HEK293 (cell line): ENCODE measurements at regions not wholly inside any gene's neighbourhood (a gene's known extent, or its start where the extent isn't known, plus 50 kb on each side); places are given as distances from the start of the nearest gene placed in this dataset.

Experiments
- CTCF ChIA-PET: fragments of 350-600 bp; formaldehyde crosslinking; extraction: SDS; loops from one replicate; lab custom pipeline; 2021; ENCODE audit warnings: antibody characterized with exemption; lab: Yijun Ruan, JAX
- POLR2A ChIA-PET: fragments of 300-600 bp; formaldehyde crosslinking; extraction: SDS; loops from one replicate; lab custom pipeline; 2020; ENCODE audit warnings: antibody characterized with exemption, inconsistent platforms; lab: Yijun Ruan, JAX
- H3K27ac ChIP-seq: fragments of 200-500 bp; sonication (Bioruptor generic); 2 replicates; pipeline ENCODE4 v1.5.1; 2014; ENCODE audit warnings: low read depth, low read length, control low read depth, inconsistent platforms; ENCODE audit errors: extremely low read depth
- H3K36me3 ChIP-seq, 2 experiments: fragments of 200-500 bp in 1 of 2; sonication (Bioruptor generic) in 1 of 2; 1 replicate in 1 of 2; 2 replicates in 1 of 2; pipeline ENCODE4 v1.5.1; 2014 to 2017; ENCODE audit warnings: inconsistent platforms in 2 of 2, low read length in 2 of 2; ENCODE audit not compliant: control insufficient read depth in 2 of 2, insufficient read depth in 1 of 2
- H3K4me1 ChIP-seq: fragments of 200-500 bp; sonication (Bioruptor generic); 2 replicates; pipeline ENCODE4 v1.5.1; 2014; ENCODE audit warnings: mild to moderate bottlenecking, low read length, inconsistent platforms; ENCODE audit not compliant: control insufficient read depth, insufficient read depth
- H3K4me3 ChIP-seq: 2 replicates; pipeline ENCODE4 v1.5.1; 2011; ENCODE audit warnings: low read depth, mild to moderate bottlenecking, control low read depth, low read length, moderate library complexity
- H3K9me3 ChIP-seq: fragments of 200-500 bp; sonication (Bioruptor generic); 2 replicates; pipeline ENCODE4 v1.5.1; 2014; ENCODE audit warnings: low read depth, low read length, inconsistent platforms; ENCODE audit not compliant: control insufficient read depth, insufficient read depth
- KLF1 ChIP-seq: fragments of 450-650 bp; formaldehyde crosslinking; IDR thresholded peaks from 2 replicates; pipeline ENCODE4 v1.5.1; 2016; ENCODE audit warnings: missing biosample characterization, missing genetic modification characterization
- KLF16 ChIP-seq: fragments of 450-650 bp; formaldehyde crosslinking; IDR thresholded peaks from 2 replicates; pipeline ENCODE4 v1.5.1; 2017; ENCODE audit warnings: missing biosample characterization, missing genetic modification characterization
- KLF9 ChIP-seq: fragments of 450-650 bp; formaldehyde crosslinking; IDR thresholded peaks from 2 replicates; pipeline ENCODE4 v1.5.1; 2016; ENCODE audit warnings: missing biosample characterization, missing genetic modification characterization, low read depth
- PRDM10 ChIP-seq: fragments of 450-650 bp; formaldehyde crosslinking; IDR thresholded peaks from 2 replicates; pipeline ENCODE4 v1.5.1; 2016; ENCODE audit warnings: missing biosample characterization, missing genetic modification characterization
- PRDM6 ChIP-seq: fragments of 450-650 bp; formaldehyde crosslinking; IDR thresholded peaks from 2 replicates; pipeline ENCODE4 v1.5.1; 2017; ENCODE audit warnings: missing biosample characterization, missing genetic modification characterization
- SP7 ChIP-seq: fragments of 450-650 bp; formaldehyde crosslinking; IDR thresholded peaks from 2 replicates; pipeline ENCODE4 v1.5.1; 2016; ENCODE audit warnings: missing biosample characterization, missing genetic modification characterization
- TRIM28 ChIP-seq: IDR thresholded peaks from 2 replicates; pipeline ENCODE4 v1.6.1; 2011; ENCODE audit warnings: low read length, control low read depth, borderline replicate concordance
- ZBTB49 ChIP-seq: fragments of 450-650 bp; formaldehyde crosslinking; IDR thresholded peaks from 2 replicates; pipeline ENCODE4 v1.5.1; 2016; ENCODE audit warnings: missing biosample characterization, missing genetic modification characterization, low read depth
- ZBTB8A ChIP-seq: fragments of 450-650 bp; formaldehyde crosslinking; IDR thresholded peaks from 2 replicates; pipeline ENCODE4 v1.5.1; 2016; ENCODE audit warnings: missing biosample characterization, missing genetic modification characterization
- ZNF133 ChIP-seq: fragments of 450-650 bp; formaldehyde crosslinking; IDR thresholded peaks from 2 replicates; pipeline ENCODE4 v1.5.1; 2016; ENCODE audit warnings: missing biosample characterization, missing genetic modification characterization
- ZNF157 ChIP-seq: fragments of 450-650 bp; formaldehyde crosslinking; IDR thresholded peaks from 2 replicates; pipeline ENCODE4 v1.5.1; 2016; ENCODE audit warnings: missing biosample characterization, missing genetic modification characterization
- ZNF175 ChIP-seq: fragments of 450-650 bp; formaldehyde crosslinking; IDR thresholded peaks from 2 replicates; pipeline ENCODE4 v1.5.1; 2016; ENCODE audit warnings: missing biosample characterization, missing genetic modification characterization
- ZNF18 ChIP-seq: fragments of 450-650 bp; formaldehyde crosslinking; IDR thresholded peaks from 2 replicates; pipeline ENCODE4 v1.5.1; 2016; ENCODE audit warnings: missing biosample characterization, missing genetic modification characterization
- ZNF223 ChIP-seq: fragments of 450-650 bp; formaldehyde crosslinking; IDR thresholded peaks from 2 replicates; pipeline ENCODE4 v1.5.1; 2016; ENCODE audit warnings: missing biosample characterization, missing genetic modification characterization
- ZNF354C ChIP-seq: fragments of 450-650 bp; formaldehyde crosslinking; IDR thresholded peaks from 2 replicates; pipeline ENCODE4 v1.5.1; 2016; ENCODE audit warnings: missing biosample characterization, missing genetic modification characterization, low read depth, borderline replicate concordance
- ZNF398 ChIP-seq: fragments of 450-650 bp; formaldehyde crosslinking; IDR thresholded peaks from 2 replicates; pipeline ENCODE4 v1.5.1; 2017; ENCODE audit warnings: missing biosample characterization, missing genetic modification characterization
- ZNF660 ChIP-seq: fragments of 450-650 bp; IDR thresholded peaks from 2 replicates; pipeline ENCODE4 v1.5.1; 2018; ENCODE audit warnings: missing biosample characterization, mild to moderate bottlenecking, missing genetic modification characterization
- ZNF701 ChIP-seq: fragments of 450-650 bp; formaldehyde crosslinking; IDR thresholded peaks from 2 replicates; pipeline ENCODE4 v1.5.1; 2016; ENCODE audit warnings: missing biosample characterization, missing genetic modification characterization

DNA sequence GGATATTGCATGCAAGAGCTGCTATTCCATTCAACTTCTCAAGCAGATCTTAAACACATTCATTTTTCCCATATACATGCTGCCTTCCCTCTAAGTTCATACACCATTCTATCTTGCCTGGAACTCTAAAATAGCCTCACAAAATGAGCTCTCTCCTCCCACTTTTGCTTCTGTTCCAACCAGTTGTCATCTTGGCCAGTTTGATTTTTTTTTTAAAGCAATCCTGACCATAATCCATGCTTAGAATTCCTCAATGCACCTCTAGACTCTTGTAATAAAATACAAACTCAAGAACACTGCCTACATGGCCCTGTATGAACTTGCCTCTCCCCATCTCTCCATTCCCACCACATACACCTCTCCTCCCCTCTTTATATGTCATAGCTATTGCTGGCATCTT, 68.6 kb upstream of the NPHP3 start:
- Histone ChIP-seq H3K27ac (no peak overlapping the region), H3K36me3 (no peaks in the 10 kb centered on the region), H3K9me3 (no peaks in the 10 kb centered on the region), H3K4me3 (no peak overlapping the region), H3K4me1 (peaks cover 3% of the 10 kb centered on the region; the same call in 1 of the 2 replicates)
- POLR2A ChIA-PET, result no interaction called here
- CTCF ChIA-PET, result interaction anchor here (0.9 kb wide), 1 partner anchor 251 kb away, joined by 4 read pairs; no protein-coding TSS in a partner anchor
- TF ChIP-seq ZBTB49 (tag by site-specific recombination) (no peak), TRIM28 (no peak), ZNF701 (tag by site-specific recombination) (no peak), KLF16 (tag by site-specific recombination) (no peak), ZBTB8A (tag by site-specific recombination) (no peak), ZNF18 (tag by site-specific recombination) (no peak), KLF9 (tag by site-specific recombination) (no peak), ZNF660 (no peak), SP7 (tag by site-specific recombination) (no peak), ZNF398 (tag by site-specific recombination) (no peak), ZNF354C (no peak)

- H3K9me3 ChIP-seq, result no peaks in the 10 kb centered on the region
- TF ChIP-seq ZBTB8A (tag by site-specific recombination), result no peak
- TF ChIP-seq ZNF223 (tag by site-specific recombination), result no peak
- no peak for TF ChIP-seq KLF1 (tag by site-specific recombination)
- no peak for TF ChIP-seq ZNF133
- ChIA-PET POLR2A (no interaction called here), CTCF (interaction anchor here (0.9 kb wide), 1 partner anchor 252 kb away, joined by 4 read pairs; no protein-coding TSS in a partner anchor)
- no peaks in the 10 kb centered on the region for H3K36me3 ChIP-seq
- H3K4me1 ChIP-seq, result peaks cover 3% of the 10 kb centered on the region; the same call in 1 of the 2 replicates
- no peak overlapping the region for H3K27ac ChIP-seq
- no peak overlapping the region for H3K4me3 ChIP-seq
Observed at GRCh38 chr3:132789959-132790358, 67.8 kb upstream of the NPHP3 start.

DNA sequence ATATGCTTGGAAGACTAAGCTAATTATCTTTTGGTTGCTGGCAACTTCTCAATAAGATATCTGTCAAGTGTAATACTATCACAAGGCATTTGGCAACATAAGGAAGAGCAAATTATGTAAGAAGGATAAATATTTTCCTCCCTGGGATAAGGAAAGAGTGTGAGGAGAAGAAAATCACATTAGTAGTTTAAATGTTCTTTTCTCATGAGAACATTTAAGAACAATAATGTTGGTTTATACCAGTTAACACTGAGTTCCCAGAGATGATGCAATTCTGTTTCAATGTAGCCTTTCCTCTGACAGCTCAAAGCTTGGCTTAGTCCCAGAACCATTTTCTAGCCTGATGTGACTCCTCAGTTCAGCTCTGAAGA, 66.1 kb upstream of the NPHP3 start:
- Histone ChIP-seq H3K4me3 (no peak overlapping the region), H3K4me1 (peaks cover 3% of the 10 kb centered on the region; the same call in 1 of the 2 replicates), H3K27ac (no peak overlapping the region), H3K36me3 (no peaks in the 10 kb centered on the region), H3K9me3 (no peaks in the 10 kb centered on the region)
- ChIA-PET CTCF (interaction anchor here (0.6 kb wide), 1 partner anchor 549 kb away, joined by 4 read pairs; no protein-coding TSS in a partner anchor), POLR2A (no interaction called here)
- TF ChIP-seq PRDM6 (tag by site-specific recombination) (peak; percentile 47), ZNF157 (tag by site-specific recombination) (no peak), PRDM10 (peak; percentile 77), ZNF175 (no peak)
- TF ChIP-seq, all 188 proteins: peak for 2
